ACC112 (cell line): ENCODE measurements at regions not wholly inside any gene's neighbourhood (a gene's known extent, or its start where the extent isn't known, plus 50 kb on each side); places are given as distances from the start of the nearest gene placed in this dataset.
"Not testable (repeated sequence)": the region's sequence is repeated elsewhere in the genome, so short reads cannot be mapped to it uniquely, and the experiment has no call there.

ENCODE experiments used
- H2AFZ ChIP-seq: fragments of 200-600 bp; sonication (generic); one replicate; pipeline ENCODE4 v1.6.0; 2017; ENCODE audit warnings: antibody characterized with exemption, low read length; ENCODE audit not compliant: unreplicated experiment
- H3K27ac ChIP-seq: fragments of 200-600 bp; sonication (generic); 2 replicates; pipeline ENCODE4 v1.5.1; 2014; ENCODE audit warnings: low read depth, mild to moderate bottlenecking, antibody characterized with exemption, low read length, moderate library complexity
- H3K27me3 ChIP-seq: fragments of 200-600 bp; sonication (generic); 2 replicates; pipeline ENCODE4 v1.6.1; 2014; ENCODE audit warnings: mild to moderate bottlenecking, antibody characterized with exemption, low read length, moderate library complexity, mixed read lengths; ENCODE audit not compliant: insufficient read depth
- H3K36me3 ChIP-seq: fragments of 200-600 bp; sonication (generic); 2 replicates; pipeline ENCODE4 v1.6.1; 2016; ENCODE audit warnings: mild to moderate bottlenecking, antibody characterized with exemption, low read length, moderate library complexity, mixed read lengths; ENCODE audit not compliant: insufficient read depth
- H3K4me1 ChIP-seq: fragments of 200-600 bp; sonication (generic); one replicate; pipeline ENCODE4 v1.6.1; 2016; ENCODE audit warnings: low read length, mixed read lengths; ENCODE audit not compliant: insufficient read depth, unreplicated experiment, control insufficient read depth
- H3K4me3 ChIP-seq: fragments of 200-600 bp; sonication (generic); 2 replicates; pipeline ENCODE4 v1.5.1; 2014; ENCODE audit warnings: mild to moderate bottlenecking, low read depth, low read length
- H3K79me2 ChIP-seq: fragments of 200-600 bp; sonication (generic); one replicate; pipeline ENCODE4 v1.6.0; 2016; ENCODE audit warnings: low read length; ENCODE audit not compliant: control insufficient read depth, unreplicated experiment, insufficient read depth

GRCh38 chr10:34889004-34889869 lies 74.1 kb upstream of the PARD3 start:
- Histone ChIP-seq H3K4me3 (no peak overlapping the region), H2AFZ (no peak overlapping the region), H3K27ac (no peak overlapping the region), H3K36me3 (no peaks in the 10 kb centered on the region), H3K4me1 (no peaks in the 10 kb centered on the region), H3K79me2 (no peaks in the 10 kb centered on the region), H3K27me3 (no peaks in the 10 kb centered on the region)

- Histone ChIP-seq H3K4me3 (no peak overlapping the region), H3K79me2 (no peaks in the 10 kb centered on the region), H3K27me3 (no peaks in the 10 kb centered on the region), H2AFZ (no peak overlapping the region), H3K36me3 (no peaks in the 10 kb centered on the region), H3K4me1 (no peaks in the 10 kb centered on the region), H3K27ac (no peak overlapping the region)
These were observed 72.0 kb upstream of the PARD3 start for GRCh38 chr10:34886906-34887642.

GRCh38 chr10:34885898-34886297 lies 70.8 kb upstream of the PARD3 start:
- Histone ChIP-seq H3K27ac (no peak overlapping the region), H3K4me1 (no peaks in the 10 kb centered on the region), H3K4me3 (no peak overlapping the region), H2AFZ (no peak overlapping the region), H3K36me3 (no peaks in the 10 kb centered on the region), H3K27me3 (no peaks in the 10 kb centered on the region), H3K79me2 (no peaks in the 10 kb centered on the region)

- H2AFZ ChIP-seq, result no peak overlapping the region
- no peaks in the 10 kb centered on the region for H3K4me1 ChIP-seq
- no peaks in the 10 kb centered on the region for H3K36me3 ChIP-seq
- H3K79me2 ChIP-seq, result no peaks in the 10 kb centered on the region
- no peak overlapping the region for H3K27ac ChIP-seq
- no peak overlapping the region for H3K4me3 ChIP-seq
- no peaks in the 10 kb centered on the region for H3K27me3 ChIP-seq
These were observed 69.9 kb upstream of the PARD3 start for GRCh38 chr10:34885011-34885410.

- H3K27me3 ChIP-seq, result no peaks in the 10 kb centered on the region
- no peaks in the 10 kb centered on the region for H3K4me1 ChIP-seq
- no peak overlapping the region for H2AFZ ChIP-seq
- no peaks in the 10 kb centered on the region for H3K79me2 ChIP-seq
- no peak overlapping the region for H3K27ac ChIP-seq
- H3K36me3 ChIP-seq, result no peaks in the 10 kb centered on the region
- no peak overlapping the region for H3K4me3 ChIP-seq
These were observed 69.3 kb upstream of the PARD3 start for GRCh38 chr10:34884272-34884952.

GRCh38 chr10:34880817-34881216 lies 65.7 kb upstream of the PARD3 start:
- Histone ChIP-seq H3K36me3 (no peaks in the 10 kb centered on the region), H3K27me3 (no peaks in the 10 kb centered on the region), H3K79me2 (no peaks in the 10 kb centered on the region), H3K4me1 (no peaks in the 10 kb centered on the region), H3K4me3 (no peak overlapping the region), H2AFZ (no peak overlapping the region), H3K27ac (no peak overlapping the region)

GRCh38 chr10:34878651-34879050 lies 63.6 kb upstream of the PARD3 start:
- H3K4me1 ChIP-seq, H2AFZ ChIP-seq, H3K36me3 ChIP-seq, H3K4me3 ChIP-seq, H3K27ac ChIP-seq, H3K79me2 ChIP-seq, H3K27me3 ChIP-seq: not testable (repeated sequence)

- Histone ChIP-seq H2AFZ (no peak overlapping the region), H3K36me3 (no peaks in the 10 kb centered on the region), H3K4me3 (no peak overlapping the region), H3K4me1 (no peaks in the 10 kb centered on the region), H3K27ac (no peak overlapping the region), H3K79me2 (no peaks in the 10 kb centered on the region), H3K27me3 (no peaks in the 10 kb centered on the region)
These were observed 60.0 kb upstream of the PARD3 start for GRCh38 chr10:34875061-34875460.

GRCh38 chr10:34872820-34873219 lies 57.7 kb upstream of the PARD3 start:
- Histone ChIP-seq H2AFZ (peak overlapping the region; percentile 36), H3K4me1 (no peaks in the 10 kb centered on the region), H3K4me3 (no peak overlapping the region), H3K36me3 (no peaks in the 10 kb centered on the region), H3K27ac (no peak overlapping the region), H3K79me2 (no peaks in the 10 kb centered on the region), H3K27me3 (no peaks in the 10 kb centered on the region)

- Histone ChIP-seq H3K79me2 (no peaks in the 10 kb centered on the region), H3K36me3 (no peaks in the 10 kb centered on the region), H3K4me3 (no peak overlapping the region), H3K4me1 (no peaks in the 10 kb centered on the region), H3K27me3 (no peaks in the 10 kb centered on the region), H3K27ac (no peak overlapping the region), H2AFZ (no peak overlapping the region)
These were observed 54.2 kb upstream of the PARD3 start for GRCh38 chr10:34869135-34869836.
